ENCODE measurements at regions not wholly inside any gene's neighbourhood (a gene's known extent, or its start where the extent isn't known, plus 50 kb on each side); places are given as distances from the start of the nearest gene placed in this dataset.

DNA sequence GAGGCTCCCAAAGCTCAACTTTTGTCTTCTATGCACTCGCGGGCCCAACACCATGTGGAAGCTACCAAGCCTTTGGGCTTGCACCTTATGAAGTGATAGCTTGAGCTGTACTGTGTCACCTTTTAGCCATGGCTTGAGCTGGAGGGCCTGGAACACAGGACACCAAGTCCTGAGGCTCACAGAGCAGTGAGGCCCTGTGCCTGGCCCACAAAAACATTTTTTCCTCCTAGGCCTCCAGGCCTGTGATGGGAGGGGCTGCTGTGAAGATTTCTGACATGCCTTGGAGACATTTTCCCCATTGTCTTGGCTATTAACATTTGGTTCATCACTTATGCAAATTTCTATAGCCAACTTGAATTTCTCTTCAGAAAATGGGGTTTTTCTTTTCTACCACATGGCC, 96.5 kb downstream of the MMUT start (continued):
- TF ChIP-seq, protein P1, sequence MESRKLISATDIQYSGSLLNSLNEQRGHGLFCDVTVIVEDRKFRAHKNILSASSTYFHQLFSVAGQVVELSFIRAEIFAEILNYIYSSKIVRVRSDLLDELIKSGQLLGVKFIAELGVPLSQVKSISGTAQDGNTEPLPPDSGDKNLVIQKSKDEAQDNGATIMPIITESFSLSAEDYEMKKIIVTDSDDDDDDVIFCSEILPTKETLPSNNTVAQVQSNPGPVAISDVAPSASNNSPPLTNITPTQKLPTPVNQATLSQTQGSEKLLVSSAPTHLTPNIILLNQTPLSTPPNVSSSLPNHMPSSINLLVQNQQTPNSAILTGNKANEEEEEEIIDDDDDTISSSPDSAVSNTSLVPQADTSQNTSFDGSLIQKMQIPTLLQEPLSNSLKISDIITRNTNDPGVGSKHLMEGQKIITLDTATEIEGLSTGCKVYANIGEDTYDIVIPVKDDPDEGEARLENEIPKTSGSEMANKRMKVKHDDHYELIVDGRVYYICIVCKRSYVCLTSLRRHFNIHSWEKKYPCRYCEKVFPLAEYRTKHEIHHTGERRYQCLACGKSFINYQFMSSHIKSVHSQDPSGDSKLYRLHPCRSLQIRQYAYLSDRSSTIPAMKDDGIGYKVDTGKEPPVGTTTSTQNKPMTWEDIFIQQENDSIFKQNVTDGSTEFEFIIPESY (CRISPR knock-in tag; IDR thresholded peaks at IDR 0.05), result no peak

GRCh38 chr6:49348561-49348960, 114.5 kb downstream of the MMUT start:
- Histone ChIP-seq H3K9me3 (ENCODE audit: low read length) (no peaks in the 10 kb centered on the region), H3K27me3 (ENCODE audit: control insufficient read depth in 1 of 2, insufficient read depth in 2 of 2, low read length in 2 of 2) (no peaks in the 10 kb centered on the region), H3K36me3 (replicated peaks in 1 of 2; ENCODE audit: control insufficient read depth in 1 of 2, insufficient read depth in 2 of 2, low read length in 2 of 2) (no peaks in the 10 kb centered on the region), H3K9ac (ENCODE audit: insufficient read depth, low read depth, low read length) (no peak overlapping the region), H3K4me2 (ENCODE audit: low read depth, low read length) (no peak overlapping the region), H3K27ac (ENCODE audit: extremely low read length, insufficient read depth, low read length) (no peak overlapping the region), H3K4me3 (replicated peaks in 1 of 3; ENCODE audit: insufficient read depth in 1 of 3, low read depth in 2 of 3, low read length in 3 of 3) (no peak overlapping the region), H4K20me1 (ENCODE audit: insufficient read depth, low read length) (no peaks in the 10 kb centered on the region), H3K79me2 (ENCODE audit: insufficient read depth, low read length) (no peaks in the 10 kb centered on the region), H3K4me1 (ENCODE audit: insufficient read depth, low read length) (no peaks in the 10 kb centered on the region), H2AFZ (ENCODE audit: low read length) (no peak overlapping the region)
- 3% methylated on average over 7 of the region's 7 CpGs for WGBS (ENCODE audit: low lambda C conversion rate)
- ChIA-PET POLR2A (no interaction called here), CTCF (ENCODE audit: low intra/inter-chr PET ratio, low total read pairs) (no interaction called here)
- intact Hi-C loops (cut with micrococcal nuclease; ENCODE audit: unreplicated experiment), result no loop called here
- FAIRE-seq (no peak), DNase-seq (ENCODE audit: low spot score) (no peak), ATAC-seq (no peak)
- in situ Hi-C loops (cut with HindIII; ENCODE audit: extremely low pct_ligation_motif_present, low pct_unique_long_range_greater_than_20kb), result no loop called here
- BruUV-seq (replicated peaks), result no TSS peak
- no peak for TF ChIP-seq ISL2 (CRISPR knock-in tag; IDR thresholded peaks at IDR 0.05)
- TF ChIP-seq ZMAT3 (CRISPR knock-in tag; conservative IDR thresholded peaks at IDR 0.05), result no peak
- TF ChIP-seq, protein P2, sequence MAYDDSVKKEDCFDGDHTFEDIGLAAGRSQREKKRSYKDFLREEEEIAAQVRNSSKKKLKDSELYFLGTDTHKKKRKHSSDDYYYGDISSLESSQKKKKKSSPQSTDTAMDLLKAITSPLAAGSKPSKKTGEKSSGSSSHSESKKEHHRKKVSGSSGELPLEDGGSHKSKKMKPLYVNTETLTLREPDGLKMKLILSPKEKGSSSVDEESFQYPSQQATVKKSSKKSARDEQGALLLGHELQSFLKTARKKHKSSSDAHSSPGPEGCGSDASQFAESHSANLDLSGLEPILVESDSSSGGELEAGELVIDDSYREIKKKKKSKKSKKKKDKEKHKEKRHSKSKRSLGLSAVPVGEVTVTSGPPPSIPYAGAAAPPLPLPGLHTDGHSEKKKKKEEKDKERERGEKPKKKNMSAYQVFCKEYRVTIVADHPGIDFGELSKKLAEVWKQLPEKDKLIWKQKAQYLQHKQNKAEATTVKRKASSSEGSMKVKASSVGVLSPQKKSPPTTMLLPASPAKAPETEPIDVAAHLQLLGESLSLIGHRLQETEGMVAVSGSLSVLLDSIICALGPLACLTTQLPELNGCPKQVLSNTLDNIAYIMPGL (CRISPR knock-in tag; IDR thresholded peaks at IDR 0.05; ENCODE audit: borderline replicate concordance in 1 of 2, low read depth in 1 of 2), result no peak
- TF ChIP-seq, protein P3, sequence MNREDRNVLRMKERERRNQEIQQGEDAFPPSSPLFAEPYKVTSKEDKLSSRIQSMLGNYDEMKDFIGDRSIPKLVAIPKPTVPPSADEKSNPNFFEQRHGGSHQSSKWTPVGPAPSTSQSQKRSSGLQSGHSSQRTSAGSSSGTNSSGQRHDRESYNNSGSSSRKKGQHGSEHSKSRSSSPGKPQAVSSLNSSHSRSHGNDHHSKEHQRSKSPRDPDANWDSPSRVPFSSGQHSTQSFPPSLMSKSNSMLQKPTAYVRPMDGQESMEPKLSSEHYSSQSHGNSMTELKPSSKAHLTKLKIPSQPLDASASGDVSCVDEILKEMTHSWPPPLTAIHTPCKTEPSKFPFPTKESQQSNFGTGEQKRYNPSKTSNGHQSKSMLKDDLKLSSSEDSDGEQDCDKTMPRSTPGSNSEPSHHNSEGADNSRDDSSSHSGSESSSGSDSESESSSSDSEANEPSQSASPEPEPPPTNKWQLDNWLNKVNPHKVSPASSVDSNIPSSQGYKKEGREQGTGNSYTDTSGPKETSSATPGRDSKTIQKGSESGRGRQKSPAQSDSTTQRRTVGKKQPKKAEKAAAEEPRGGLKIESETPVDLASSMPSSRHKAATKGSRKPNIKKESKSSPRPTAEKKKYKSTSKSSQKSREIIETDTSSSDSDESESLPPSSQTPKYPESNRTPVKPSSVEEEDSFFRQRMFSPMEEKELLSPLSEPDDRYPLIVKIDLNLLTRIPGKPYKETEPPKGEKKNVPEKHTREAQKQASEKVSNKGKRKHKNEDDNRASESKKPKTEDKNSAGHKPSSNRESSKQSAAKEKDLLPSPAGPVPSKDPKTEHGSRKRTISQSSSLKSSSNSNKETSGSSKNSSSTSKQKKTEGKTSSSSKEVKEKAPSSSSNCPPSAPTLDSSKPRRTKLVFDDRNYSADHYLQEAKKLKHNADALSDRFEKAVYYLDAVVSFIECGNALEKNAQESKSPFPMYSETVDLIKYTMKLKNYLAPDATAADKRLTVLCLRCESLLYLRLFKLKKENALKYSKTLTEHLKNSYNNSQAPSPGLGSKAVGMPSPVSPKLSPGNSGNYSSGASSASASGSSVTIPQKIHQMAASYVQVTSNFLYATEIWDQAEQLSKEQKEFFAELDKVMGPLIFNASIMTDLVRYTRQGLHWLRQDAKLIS (CRISPR knock-in tag; IDR thresholded peaks at IDR 0.05), result no peak
- TF ChIP-seq ZNF431 (CRISPR knock-in tag; IDR thresholded peaks at IDR 0.05; ENCODE audit: borderline replicate concordance, low read depth), result no peak
- TF ChIP-seq ZNF362 (CRISPR knock-in tag; IDR thresholded peaks at IDR 0.05; ENCODE audit: borderline replicate concordance), result no peak
- TF ChIP-seq, protein P4, sequence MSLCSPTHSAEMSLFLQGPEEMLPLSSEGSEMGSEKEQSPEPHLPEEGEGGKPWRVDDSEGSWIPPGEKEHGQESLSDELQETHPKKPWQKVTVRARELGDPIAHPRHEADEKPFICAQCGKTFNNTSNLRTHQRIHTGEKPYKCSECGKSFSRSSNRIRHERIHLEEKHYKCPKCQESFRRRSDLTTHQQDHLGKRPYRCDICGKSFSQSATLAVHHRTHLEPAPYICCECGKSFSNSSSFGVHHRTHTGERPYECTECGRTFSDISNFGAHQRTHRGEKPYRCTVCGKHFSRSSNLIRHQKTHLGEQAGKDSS (CRISPR knock-in tag; IDR thresholded peaks at IDR 0.05; ENCODE audit: borderline replicate concordance, low read depth), result no peak
- no peak for TF ChIP-seq ZKSCAN5 (CRISPR knock-in tag; IDR thresholded peaks at IDR 0.05)
- no peak for TF ChIP-seq SOX5 (CRISPR knock-in tag; IDR thresholded peaks at IDR 0.05; ENCODE audit: borderline replicate concordance)
